Stimulated activated CD4-positive, alpha-beta T cell treated with anti-CD3 and anti-CD28 coated beads, TNF-alpha, amount 100 ng/mL, for 24 hours (primary cell): ENCODE measurements at regions not wholly inside any gene's neighbourhood (a gene's known extent, or its start where the extent isn't known, plus 50 kb on each side); places are given as distances from the start of the nearest gene placed in this dataset.
"Not testable (repeated sequence)": the region's sequence is repeated elsewhere in the genome, so short reads cannot be mapped to it uniquely, and the experiment has no call there.

Source experiments
- DNase-seq, 3 experiments: peaks; one replicate each; pipeline ENCODE4 v3.0.0-alpha.2; 2020; ENCODE audit warnings: low read depth in 3 of 3

DNA sequence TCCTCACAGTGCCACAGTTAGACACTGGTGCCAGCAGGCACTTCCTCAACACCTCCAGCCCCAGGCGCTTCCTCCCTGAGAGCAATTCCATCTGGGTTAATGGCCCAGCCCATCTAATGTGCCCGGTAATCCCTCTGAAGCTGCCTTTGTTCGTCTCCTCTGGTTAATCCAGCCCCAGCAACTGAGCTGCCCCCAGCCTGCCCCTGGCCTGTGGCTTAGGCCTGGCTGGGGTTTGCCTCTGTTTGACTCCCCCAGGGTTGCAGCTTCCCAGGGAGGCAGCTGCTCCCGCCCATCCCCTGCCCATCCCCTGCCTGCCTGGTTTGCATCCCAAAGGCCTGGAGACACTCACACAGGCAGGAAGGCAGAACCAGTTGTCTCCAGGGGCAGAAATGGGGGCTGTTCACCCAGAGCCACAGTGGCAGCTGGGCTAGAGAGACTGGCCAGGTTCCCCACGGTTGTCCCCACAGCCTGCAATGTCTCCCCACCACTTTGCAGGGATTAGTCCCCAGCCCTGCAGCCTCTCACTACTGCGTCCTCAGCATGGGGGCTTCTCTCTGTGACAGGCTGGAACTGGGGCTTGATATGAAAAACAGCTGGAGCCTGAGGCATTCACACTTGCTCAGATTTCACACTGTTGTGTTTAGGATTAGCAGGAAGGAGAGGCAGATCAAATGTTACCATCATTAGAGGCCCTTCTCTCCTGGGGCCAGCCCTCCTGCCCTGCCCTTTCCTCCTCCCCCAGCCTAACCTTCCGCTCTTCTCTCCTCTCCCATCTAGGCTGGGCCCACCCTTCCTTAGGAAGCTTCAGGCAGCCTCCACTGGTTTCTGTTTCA, 120.2 kb downstream of the TLR5 start:
- DNase-seq = no peak

DNA sequence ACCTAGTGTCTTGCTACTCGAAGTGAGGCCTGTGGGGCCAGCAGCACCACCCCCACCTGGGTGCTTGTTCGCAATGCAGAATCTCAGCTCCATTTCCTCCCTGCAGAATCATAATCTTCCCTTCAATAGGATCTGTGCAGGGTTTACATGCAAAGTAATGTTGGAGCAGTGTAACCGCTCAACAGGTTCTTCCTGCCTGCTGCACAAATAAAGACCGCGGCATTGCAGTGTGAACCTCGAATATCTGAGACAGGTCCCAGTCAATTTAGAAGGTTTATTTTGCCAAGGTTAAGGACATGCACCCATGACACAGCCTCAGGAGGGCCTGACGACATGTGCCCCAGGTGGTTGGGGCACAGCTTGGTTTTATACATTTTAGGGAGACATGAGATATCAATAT, 119.2 kb downstream of the TLR5 start:
- no peak for DNase-seq

DNA sequence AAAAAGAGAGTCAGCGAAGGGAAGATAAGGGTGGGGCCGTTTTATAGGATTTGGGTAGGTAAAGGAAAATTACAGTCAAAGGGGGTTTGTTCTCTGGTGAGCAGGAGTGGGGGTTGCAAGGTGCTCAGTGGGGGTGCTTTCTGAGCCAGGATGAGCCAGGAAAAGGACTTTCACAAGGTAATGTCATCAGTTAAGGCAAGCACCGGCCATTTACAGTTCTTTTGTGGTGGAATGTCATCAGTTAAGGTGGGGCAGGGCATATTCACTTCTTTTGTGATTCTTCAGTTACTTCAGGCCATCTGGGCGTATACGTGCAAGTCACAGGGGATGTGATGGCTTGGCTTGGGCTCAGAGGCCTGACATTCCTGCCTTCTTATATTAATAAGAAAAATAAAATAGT, 118.6 kb downstream of the TLR5 start:
- not testable (repeated sequence) for DNase-seq

DNA sequence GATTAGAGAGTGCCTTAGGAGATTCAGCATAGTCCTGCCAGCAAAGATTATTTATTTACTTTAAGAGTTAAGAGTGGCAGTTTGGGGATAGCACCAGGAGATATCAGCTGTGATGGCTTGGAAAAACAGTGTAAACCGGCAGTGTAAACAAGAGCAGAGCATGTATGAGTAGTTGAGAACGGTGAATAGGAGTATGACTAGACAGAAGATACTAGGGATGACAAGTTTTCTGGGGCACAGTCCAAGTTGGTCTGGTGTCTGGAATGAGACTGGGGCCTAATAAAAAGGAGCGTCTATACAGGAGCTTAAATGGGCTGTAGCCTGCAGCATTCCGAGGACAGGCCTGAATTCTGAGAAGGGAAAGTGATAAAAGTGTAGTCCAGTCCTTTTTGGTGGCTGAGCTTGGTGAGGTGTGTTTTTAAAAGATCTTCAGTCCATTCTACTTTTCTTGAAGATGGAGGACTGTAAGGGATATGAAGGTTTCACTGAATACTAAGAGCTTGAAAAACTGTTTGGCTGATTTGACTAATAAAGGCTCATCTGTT, 117.8 kb downstream of the TLR5 start:
- DNase-seq = not testable (repeated sequence)

DNA sequence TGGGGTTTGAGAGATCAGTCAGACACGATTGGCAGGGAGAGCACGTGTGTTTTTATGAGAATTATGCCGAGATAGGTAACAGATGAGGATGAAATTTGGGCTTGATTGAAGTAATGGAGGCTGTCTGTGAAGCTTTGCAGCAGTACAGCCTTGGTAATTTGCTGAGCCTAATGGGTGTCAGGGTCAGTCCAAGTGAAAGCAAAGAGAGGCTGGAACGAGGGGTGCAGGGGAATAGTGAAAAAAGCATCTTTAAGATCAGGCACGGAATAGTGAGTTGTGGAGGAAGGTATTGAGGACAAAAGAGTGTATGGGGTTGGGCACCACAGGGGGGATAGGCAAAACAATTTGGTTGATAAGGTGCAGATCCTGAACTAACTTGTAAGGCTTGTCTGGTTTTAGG, 116.4 kb downstream of the TLR5 start:
- DNase-seq = not testable (repeated sequence)

DNA sequence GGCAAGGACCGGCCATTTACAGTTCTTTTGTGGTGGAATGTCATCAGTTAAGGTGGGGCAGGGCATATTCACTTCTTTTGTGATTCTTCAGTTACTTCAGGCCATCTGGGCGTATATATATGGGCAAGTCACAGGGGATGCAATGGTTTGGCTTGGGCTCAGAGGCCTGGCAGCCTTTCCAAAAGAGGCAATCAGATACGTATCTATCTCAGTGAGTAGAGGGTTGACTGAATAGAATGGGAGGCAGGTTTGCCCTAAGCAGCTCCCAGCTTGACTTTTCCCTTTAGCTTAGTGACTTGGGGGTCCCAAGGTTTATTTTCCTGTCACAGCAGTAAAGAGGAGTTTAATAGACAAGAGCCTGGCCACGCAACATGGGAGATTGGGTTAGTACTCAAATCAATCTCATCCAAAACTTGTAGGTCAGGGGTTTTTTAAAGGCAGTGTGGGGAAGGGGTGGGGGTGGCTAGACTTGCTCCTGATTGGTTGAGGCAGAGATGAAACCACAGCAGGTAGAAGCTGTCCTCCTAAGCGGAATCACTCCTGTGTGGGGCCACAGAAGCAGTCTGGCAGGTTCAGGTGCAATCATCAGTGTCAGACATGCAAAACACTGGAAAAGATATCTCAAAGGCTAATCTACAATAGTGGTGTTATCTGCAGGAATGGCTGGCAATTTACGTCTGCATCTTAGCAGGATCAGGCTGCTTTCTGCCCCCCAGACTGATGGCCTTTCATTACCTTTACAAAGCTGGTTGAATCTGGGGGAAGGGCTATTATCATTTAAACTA, 112.9 kb downstream of the TLR5 start:
- DNase-seq = no peak

DNA sequence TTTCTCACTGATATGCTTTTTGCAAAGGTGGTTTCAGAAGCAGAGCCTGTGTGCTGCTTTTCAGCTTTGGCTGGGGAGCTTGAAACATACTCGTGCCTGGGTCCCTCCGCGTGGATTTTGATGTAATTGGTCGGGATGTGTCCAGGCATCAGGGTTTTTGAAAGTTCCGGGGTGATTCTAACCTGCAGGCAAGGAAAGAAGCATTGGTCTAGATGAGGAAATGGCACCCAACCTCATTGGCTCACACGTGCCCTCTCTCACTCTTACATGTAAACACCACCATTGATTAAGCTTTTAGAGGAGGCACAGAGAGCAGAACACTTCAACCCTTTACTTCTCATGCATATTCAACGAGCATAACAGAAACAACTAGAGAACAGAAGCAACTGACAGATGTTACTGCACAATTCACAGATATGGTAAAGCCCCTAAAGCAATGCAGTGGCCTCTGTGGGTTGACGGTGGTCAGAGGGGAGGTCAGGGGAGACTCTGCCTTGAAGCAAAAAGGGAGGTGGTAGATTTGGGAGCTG, 112.1 kb downstream of the TLR5 start:
- no peak for DNase-seq

DNA sequence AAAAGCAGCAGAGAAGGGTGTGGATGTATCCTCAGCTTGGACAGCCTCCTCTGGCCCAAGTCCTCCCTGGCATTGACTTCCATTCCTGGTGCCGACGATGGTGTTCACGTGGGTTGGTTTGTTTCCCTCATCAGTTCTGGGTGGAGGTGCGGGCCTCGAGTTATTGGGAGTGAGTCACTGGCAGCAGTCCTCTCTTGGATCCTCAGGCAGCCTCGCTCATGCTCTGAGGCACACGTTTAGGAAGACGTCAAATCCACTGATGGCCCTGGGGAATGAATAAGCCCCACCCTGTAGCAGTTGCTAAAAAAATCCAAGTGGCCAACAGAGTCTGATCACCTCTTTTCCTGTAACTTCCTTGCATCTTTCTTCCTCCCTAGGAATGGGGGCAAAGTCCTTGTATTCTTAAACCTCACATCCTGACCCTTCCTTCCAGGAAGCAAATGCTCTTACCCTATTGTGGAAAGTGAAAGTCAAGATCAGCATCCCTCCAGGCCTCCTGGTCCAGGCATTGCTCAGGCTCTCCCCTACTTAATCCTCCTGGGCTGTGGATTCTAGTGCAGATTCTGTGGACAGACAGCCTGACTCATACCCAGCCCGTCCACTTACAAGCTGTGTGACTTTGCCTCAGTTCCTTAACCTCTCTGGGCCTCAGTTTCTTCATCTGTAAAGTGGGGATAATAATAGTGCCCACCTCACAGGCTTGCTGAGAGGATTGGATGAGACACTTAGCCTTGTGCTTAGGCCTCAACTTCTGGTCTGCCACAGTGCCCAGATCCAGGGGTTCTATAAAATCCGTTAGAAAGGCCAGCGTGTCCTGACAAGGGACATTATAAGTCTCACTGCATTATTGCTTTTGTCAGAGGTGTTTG, 111.1 kb downstream of the TLR5 start:
- DNase-seq = no peak

DNA sequence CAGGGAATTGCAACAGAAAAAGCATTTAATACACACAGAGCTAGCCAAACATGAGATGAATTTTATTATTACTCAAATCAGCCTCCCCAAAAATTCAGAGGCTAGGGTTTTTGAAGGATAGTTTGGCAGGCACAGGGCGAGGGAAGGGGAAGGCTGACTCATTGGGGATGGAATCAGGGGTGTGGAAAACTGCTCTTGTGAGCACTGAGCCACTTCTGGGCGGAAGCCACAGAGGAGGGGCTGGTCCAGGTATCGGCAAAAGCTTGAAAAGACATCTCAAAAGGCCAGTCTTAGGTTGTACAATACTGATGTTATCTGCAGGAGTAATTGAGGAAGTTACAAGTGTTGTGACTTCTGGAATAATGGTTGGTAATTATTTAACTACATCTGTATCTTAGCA, 109.4 kb downstream of the TLR5 start:
- DNase-seq = no peak

DNA sequence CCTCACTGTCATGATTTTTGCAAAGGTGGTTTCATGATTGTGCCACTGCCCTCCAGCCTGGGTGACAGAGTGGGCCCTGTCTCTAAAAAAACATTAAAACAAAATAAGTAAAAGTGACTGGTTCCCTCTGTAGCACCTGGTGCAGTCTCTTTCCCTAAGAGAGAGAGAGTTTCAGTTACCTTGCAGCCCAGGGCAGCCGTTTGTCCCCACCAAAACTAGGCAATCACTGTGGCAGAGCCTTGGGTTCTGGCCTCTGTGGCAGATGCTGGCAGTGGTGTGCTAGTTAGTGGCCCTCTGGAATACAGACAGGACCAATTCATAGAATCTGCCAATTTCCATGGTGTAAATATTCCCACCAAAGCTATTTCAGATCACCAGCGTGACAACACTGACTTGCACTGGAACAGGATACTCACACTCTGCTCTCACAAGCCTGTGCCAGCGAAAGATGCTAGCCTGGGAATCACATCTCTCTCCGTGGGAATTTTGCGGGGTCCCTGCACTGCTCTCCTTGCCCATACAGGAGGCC, 108.7 kb downstream of the TLR5 start:
- no peak for DNase-seq

DNA sequence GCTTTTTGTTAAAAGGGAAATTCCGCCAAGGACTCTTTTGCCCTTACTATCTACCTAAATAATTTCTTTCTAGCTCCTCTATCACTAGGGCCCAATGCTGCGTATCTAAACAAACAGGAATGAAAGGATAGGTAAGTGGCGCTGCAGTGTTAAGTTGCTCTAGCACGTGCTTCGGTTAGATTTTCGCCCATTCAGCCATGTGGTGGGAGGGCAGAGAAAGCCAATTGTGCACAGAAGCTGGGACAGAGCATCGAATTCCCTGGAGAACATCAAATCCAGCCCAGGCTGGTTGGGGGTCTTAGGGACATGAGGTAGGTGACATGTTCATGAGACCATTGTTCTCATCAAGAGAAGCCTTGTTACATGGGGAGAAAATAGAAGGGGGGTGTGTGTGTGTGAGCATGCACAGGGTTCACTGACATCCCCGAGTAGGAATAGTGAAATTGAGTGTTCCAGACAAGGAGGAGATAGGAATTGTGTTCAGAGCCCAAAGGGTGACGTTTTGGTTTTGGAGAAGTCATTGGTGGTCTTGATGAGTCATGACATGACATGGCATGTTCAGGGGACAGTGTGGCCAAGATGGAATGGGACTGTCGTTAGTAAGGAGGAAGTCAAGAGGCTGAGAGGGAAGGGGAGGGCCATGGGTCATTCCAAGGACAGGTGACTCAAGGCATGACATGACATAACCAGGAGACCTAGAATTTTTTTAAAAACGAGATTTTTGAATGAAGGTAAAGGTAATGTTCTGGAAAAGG, 107.1 kb downstream of the TLR5 start:
- no peak for DNase-seq

DNA sequence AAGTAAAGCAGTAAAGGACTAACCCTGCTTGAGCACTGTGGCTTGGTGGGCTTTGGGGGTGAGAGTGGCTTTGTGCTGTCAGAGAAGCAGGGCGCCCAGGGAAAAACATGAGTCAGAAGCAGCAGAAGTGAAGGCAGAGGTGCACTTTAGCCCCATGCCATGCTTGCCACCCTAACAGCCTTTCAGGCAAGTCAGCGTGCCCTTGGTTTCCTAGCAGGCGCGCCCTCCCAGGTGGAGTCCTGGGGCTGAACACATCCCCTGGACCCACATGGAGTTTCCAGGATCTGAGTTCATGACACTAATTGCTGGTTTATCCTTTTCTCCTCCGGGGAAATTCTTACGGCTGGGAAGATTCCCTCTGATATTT, 106.6 kb downstream of the TLR5 start:
- no peak for DNase-seq

DNA sequence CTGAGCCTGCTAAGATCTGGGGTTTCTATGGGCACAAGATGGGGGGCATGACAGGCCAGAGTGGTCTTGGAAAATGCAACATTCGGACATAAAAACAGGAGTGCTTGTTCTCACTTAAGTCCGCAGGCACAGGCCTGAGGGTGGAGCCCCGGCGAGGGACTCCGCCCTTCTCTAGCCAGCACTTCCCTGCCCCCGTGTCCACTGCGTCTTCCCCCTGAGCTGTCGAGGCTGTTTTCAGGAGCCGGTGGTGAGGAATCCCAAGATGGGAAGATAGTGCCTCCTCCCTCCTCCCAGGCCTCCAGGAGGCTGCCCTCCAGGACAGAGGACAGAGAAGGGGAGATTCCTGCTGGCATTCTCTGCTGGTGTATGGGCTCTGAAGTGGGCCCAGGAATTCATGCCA, 105.2 kb downstream of the TLR5 start:
- DNase-seq = no peak

DNA sequence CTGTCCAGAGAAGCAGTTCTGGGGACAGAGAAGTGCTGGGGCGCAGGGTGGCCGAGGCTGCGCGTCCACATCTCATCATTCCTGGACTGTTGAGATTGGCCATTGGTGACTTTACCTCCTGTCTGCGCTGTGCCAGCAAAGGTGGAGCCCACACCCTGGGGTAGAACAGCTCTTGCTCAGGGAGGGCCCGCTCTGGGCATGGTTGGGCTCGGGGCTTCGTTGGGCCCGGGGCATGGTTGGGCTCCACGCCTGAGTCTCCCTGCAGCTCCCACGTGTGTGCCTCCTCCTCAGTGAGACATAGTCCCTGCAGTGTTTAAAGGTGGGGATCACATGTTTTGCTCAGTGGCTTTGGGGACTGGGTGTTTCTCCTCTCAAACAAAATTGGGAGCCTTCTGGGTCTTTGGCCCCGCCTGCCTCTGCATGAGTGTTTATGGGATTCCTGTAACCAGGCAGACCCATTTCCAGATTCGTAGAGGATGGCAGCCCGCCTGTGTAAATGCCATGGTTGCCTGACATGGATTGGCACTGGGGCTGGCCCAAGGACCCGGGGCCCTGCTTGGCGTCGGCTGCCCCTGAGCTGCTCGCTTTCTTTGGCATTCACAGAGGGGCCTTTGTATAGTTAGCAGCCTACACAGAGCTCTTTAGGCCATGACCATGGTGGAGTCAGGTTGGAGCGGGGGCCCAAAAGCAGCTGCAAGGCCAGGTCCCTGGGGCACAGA, 104.6 kb downstream of the TLR5 start:
- DNase-seq = no peak

DNA sequence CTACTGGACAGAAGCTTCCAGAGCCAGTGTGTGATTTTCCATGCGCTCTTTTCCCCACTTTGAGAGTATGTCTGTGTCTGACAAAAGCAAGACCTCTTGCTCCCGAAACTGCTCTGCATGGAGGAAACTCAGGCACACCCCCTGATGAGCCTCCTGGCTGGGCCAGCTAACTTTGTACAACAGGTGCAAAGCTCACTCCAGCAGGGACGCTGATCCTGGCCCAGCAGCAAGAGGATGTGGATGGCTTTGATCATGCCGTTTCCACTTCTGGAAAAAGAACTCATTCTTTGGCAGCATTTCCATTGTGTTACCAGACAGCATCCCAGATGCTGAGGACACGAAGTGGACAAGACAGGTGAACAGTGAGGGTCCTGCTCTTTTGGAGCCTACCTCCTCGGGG, 103.1 kb downstream of the TLR5 start:
- no peak for DNase-seq

DNA sequence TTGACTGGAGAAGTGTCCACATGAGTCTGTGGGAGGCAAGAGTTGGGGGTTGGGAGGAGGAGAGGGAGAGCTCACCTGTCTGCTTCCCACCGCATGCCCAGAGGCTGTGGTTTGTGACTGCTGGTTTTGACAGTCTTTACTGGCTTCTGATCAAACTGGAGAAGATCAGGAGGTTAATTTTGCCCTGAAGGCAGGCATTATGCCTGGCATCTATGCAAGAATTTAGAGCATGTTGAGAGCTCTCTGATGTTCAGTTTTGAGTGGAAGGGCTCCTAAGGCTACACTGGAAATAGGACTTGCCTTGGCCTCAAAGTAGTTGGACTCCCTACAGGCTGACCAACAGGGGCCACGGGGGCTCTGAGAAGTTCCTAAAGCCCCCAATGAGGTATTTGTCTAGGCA, 101.6 kb downstream of the TLR5 start:
- DNase-seq = no peak

DNA sequence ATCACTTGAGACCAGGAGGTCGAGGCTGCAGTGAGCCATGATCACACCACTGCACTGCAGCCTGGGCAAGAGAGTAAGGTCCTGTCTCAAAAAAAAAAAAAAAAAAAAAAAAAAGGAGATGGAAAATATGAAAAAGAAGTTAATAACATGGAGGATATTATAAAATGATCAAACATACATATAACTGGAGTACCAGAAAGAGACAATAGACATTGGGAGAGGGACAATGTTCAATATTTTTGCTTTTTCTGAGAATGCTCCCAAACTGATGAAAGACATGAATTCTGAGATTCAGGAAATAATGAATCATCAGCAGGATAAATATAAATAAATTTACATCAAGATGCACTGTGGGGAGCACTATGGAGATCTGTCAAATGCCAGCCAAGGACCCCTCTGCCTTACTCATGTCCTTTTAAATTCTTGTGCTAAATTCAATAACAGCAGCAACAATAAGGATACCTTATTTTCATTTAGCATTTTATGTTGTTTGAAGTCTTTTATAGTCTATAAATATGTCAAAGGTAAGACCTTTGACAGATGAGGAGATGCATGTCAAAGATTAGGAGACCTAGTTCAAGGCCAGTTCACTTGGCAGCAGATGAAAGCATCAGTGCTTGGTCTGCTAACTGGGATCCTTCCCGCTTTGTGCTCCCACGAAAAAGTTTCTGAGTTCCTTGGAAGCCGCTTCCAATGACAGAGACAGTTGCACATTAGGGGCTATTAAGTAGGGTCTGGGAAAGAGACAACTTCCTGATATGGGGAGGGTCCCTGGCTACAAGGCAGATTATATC, 97.7 kb downstream of the TLR5 start:
- DNase-seq = no peak

DNA sequence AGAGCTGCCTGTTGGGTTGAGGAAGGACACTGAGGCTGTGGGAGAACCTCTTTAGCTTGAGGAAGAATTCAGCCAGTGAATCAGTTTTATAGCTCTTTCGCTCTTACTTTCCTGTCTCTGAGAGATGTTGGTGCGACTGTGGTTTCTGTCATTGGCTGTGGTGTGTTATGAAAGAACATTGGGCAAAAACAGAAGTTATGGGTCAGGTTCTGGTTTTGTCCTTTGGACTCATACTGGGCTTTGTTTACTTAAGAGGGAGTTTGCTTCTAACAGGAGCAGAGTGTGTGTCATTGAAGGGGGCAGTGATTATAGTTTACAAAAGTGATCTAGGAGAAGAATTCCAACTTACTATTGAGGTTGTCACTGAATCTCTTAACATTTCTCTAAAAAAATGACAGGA, 97.0 kb downstream of the TLR5 start:
- DNase-seq = no peak

DNA sequence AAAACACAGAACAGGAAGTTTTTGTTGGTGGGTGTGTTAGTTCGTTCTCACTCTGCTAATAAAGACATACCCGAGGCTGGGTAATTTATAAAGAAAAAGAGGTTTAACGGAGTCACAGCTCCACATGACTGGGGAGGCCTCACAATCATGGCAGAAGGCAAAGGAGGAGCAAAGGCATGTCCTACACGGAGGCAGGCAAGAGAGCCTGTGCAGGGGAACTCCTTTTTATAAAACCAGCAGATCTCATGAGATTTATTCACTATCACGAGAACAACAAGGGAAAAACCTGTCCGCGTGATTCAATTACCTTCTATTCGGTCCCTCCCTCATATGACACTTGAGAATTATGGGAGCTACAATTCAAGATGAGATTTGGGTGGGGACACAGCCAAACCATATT, 96.6 kb downstream of the TLR5 start:
- not testable (repeated sequence) for DNase-seq
